ENCODE measurements at regions not wholly inside any gene's neighbourhood (a gene's known extent, or its start where the extent isn't known, plus 50 kb on each side); places are given as distances from the start of the nearest gene placed in this dataset.

DNA sequence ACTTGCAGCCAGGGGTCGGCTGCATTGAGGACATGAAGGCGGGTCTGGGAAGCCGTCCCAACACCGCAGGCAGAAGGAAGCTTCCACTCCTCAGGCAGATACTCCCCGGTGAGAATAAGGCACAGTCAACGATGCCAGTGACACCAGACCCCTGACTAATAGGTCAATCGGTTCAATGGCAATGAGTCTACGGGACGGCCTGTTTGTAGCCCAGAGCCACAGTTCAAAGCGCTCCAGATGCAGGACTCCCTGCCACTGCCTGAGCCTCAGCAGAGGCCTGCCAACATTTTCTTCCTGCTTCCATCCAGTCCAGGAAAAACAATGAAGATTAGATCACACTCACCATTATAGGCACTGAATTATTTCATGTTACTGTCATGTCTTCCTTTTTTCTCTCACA is 84.5 kb upstream of the SIMC1 start:
- Histone ChIP-seq H3K36me3 (no peaks in the 10 kb centered on the region), H3K27me3 (peaks cover 0 to 22% (median 0%) of the 10 kb centered on the region in 9 donors), H3K9me3 (no peaks in the 10 kb centered on the region), H3K27ac (no peak overlapping the region), H3K4me3 (no peak overlapping the region), H3K4me1 (no peaks in the 10 kb centered on the region)
- no peak for ATAC-seq
- no peak for DNase-seq
- intact Hi-C loops (cut with DNase I) = no loop called here
- TF ChIP-seq CTCF (IDR thresholded peaks at IDR 0.05) (no peak), POLR2A (IDR thresholded peaks at IDR 0.05) (no peak)
- 40 to 50% (median 48%) methylated on average over 10 of the region's 10 CpGs for WGBS, 4 donors

GRCh38 chr5:176154821-176155220 is 83.4 kb upstream of the SIMC1 start:
- intact Hi-C loops (cut with DNase I) = no loop called here
- no peaks in the 10 kb centered on the region for H3K36me3 ChIP-seq
- H3K4me3 ChIP-seq = no peak overlapping the region
- no peak for DNase-seq
- no peak overlapping the region for H3K27ac ChIP-seq
- peaks cover 0 to under 1% (median 0%) of the 10 kb centered on the region in 12 donors for H3K9me3 ChIP-seq
- TF ChIP-seq CTCF (IDR thresholded peaks at IDR 0.05) = no peak
- no peak for TF ChIP-seq POLR2A (IDR thresholded peaks at IDR 0.05)
- ATAC-seq = no peak
- peaks cover 0 to 22% (median 0%) of the 10 kb centered on the region in 9 donors for H3K27me3 ChIP-seq
- H3K4me1 ChIP-seq = no peaks in the 10 kb centered on the region
- 86 to 93% (median 89%) methylated on average over 11 of the region's 11 CpGs for WGBS, 4 donors

DNA sequence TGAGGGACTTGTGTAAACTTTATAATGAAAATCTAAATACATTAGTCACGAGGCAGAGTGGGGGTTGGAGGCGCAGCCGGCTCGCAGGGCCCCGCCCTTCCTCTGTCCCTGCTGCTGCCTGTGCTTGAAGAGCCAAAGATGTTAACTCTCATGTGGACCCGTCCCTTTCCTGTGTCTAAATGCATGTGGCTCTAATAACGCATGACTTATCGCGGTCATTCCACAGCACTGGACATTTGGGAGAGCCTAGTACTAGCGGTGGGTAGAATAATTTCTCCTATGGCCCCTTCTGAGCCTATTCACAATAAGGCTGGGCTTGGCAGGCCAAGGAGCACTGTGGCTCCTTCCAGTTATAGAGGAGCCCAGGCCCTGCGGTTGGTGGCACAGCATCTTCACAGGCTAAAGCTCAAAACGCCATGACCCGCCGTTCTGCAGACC is 82.3 kb upstream of the SIMC1 start:
- TF ChIP-seq POLR2A (IDR thresholded peaks at IDR 0.05) (no peak), CTCF (IDR thresholded peaks at IDR 0.05) (no peak)
- H3K4me3 ChIP-seq = no peak overlapping the region
- DNase-seq = no peak
- no peaks in the 10 kb centered on the region for H3K4me1 ChIP-seq
- intact Hi-C loops (cut with DNase I) = no loop called here
- no peak for ATAC-seq
- H3K9me3 ChIP-seq = peaks cover 0 to 7% (median 0%) of the 10 kb centered on the region in 12 donors
- peaks cover 0 to 24% (median 0%) of the 10 kb centered on the region in 9 donors for H3K27me3 ChIP-seq
- H3K36me3 ChIP-seq = no peaks in the 10 kb centered on the region
- 67 to 75% (median 70%) methylated on average over 14 of the region's 14 CpGs for WGBS, 4 donors
- H3K27ac ChIP-seq = no peak overlapping the region

- no peak for TF ChIP-seq CTCF (IDR thresholded peaks at IDR 0.05)
- no peak for TF ChIP-seq POLR2A (IDR thresholded peaks at IDR 0.05)
- DNase-seq (no peak), ATAC-seq (no peak)
- WGBS, 4 donors = 47 to 70% (median 61%) methylated on average over 3 of the region's 3 CpGs
- H3K9me3 ChIP-seq = peaks cover 0 to 7% (median 0%) of the 10 kb centered on the region in 12 donors
- no peak overlapping the region for H3K27ac ChIP-seq
- intact Hi-C loops (cut with DNase I) = no loop called here
- no peaks in the 10 kb centered on the region for H3K36me3 ChIP-seq
- H3K4me1 ChIP-seq = no peaks in the 10 kb centered on the region
- no peak overlapping the region for H3K4me3 ChIP-seq
- H3K27me3 ChIP-seq = peaks cover 0 to 23% (median 2%) of the 10 kb centered on the region in 9 donors
These were observed 80.6 kb upstream of the SIMC1 start for GRCh38 chr5:176157656-176158055.
